ENCODE measurements at regions not wholly inside any gene's neighbourhood (a gene's known extent, or its start where the extent isn't known, plus 50 kb on each side); places are given as distances from the start of the nearest gene placed in this dataset.

DNA sequence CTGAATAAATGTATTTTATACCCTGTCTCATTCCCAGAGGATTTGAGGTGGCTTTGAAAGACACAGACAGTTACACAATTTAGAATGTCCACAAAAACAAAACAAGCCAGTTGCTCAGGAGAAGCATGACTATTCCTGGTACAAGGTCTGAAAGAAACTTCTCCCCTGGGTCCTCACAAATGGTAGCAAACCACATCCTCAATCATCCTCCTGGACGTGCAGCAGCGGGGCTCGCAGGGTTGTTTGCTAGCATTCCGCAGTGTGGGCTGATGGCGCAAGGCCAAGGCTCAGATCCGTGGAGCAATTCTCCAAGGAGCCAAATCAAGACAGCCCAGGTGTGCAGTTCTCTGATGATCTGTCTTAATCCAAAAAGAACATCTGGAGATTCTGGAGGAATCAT, 210.3 kb downstream of the ACTL7B start:
- no peak overlapping the region for H3K4me3 Mint-ChIP-seq (ENCODE audit: unreplicated experiment)
- Histone ChIP-seq H3K27me3 (ENCODE audit: insufficient read depth, low read length) (no peaks in the 10 kb centered on the region), H3K9ac (ENCODE audit: low read length) (no peak overlapping the region), H3K9me3 (ENCODE audit: insufficient read depth, low read depth, low read length) (no peaks in the 10 kb centered on the region), H3K27ac (ENCODE audit: low read depth, low read length) (no peak overlapping the region), H2AFZ (ENCODE audit: low read depth, low read length) (no peak overlapping the region), H3K79me2 (ENCODE audit: insufficient read depth, low read length) (no peaks in the 10 kb centered on the region), H3K4me1 (ENCODE audit: insufficient read depth, low read length) (no peaks in the 10 kb centered on the region), H3K4me2 (ENCODE audit: low read length) (no peak overlapping the region), H3K36me3 (ENCODE audit: insufficient read depth, low read length) (no peaks in the 10 kb centered on the region), H4K20me1 (ENCODE audit: insufficient read depth, low read length) (no peaks in the 10 kb centered on the region), H3K4me3 (ENCODE audit: insufficient read depth, low read depth, low read length) (no peak overlapping the region)
- FAIRE-seq, result no peak
- peaks cover 3% of the 10 kb centered on the region for H3K27me3 Mint-ChIP-seq (ENCODE audit: low read depth, unreplicated experiment)
- no peak overlapping the region for H3K27ac Mint-ChIP-seq (ENCODE audit: unreplicated experiment)
- no peaks in the 10 kb centered on the region for H3K36me3 Mint-ChIP-seq (ENCODE audit: low read depth, unreplicated experiment)
- H3K4me1 Mint-ChIP-seq (ENCODE audit: low read depth, unreplicated experiment), result no peaks in the 10 kb centered on the region
- H3K9me3 Mint-ChIP-seq (ENCODE audit: unreplicated experiment), result peaks cover 7% of the 10 kb centered on the region
- TF ChIP-seq, protein P1, sequence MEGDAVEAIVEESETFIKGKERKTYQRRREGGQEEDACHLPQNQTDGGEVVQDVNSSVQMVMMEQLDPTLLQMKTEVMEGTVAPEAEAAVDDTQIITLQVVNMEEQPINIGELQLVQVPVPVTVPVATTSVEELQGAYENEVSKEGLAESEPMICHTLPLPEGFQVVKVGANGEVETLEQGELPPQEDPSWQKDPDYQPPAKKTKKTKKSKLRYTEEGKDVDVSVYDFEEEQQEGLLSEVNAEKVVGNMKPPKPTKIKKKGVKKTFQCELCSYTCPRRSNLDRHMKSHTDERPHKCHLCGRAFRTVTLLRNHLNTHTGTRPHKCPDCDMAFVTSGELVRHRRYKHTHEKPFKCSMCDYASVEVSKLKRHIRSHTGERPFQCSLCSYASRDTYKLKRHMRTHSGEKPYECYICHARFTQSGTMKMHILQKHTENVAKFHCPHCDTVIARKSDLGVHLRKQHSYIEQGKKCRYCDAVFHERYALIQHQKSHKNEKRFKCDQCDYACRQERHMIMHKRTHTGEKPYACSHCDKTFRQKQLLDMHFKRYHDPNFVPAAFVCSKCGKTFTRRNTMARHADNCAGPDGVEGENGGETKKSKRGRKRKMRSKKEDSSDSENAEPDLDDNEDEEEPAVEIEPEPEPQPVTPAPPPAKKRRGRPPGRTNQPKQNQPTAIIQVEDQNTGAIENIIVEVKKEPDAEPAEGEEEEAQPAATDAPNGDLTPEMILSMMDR (IDR thresholded peaks at IDR 0.05; ENCODE audit: insufficient read depth, low read depth, low read length), result no peak
- TF ChIP-seq EZH2 (IDR thresholded peaks at IDR 0.05; ENCODE audit: insufficient read depth, low read length), result no peak
- peak; percentile 11 for DNase-seq (ENCODE audit: low read depth)

GRCh38 chr9:108643731-108644510, 211.9 kb downstream of the ACTL7B start:
- peaks cover 3% of the 10 kb centered on the region for H3K27me3 Mint-ChIP-seq (ENCODE audit: low read depth, unreplicated experiment)
- H3K36me3 Mint-ChIP-seq (ENCODE audit: low read depth, unreplicated experiment), result no peaks in the 10 kb centered on the region
- Histone ChIP-seq H3K4me2 (ENCODE audit: low read length) (no peak overlapping the region), H3K4me1 (ENCODE audit: insufficient read depth, low read length) (no peaks in the 10 kb centered on the region), H3K27me3 (ENCODE audit: insufficient read depth, low read length) (no peaks in the 10 kb centered on the region), H3K4me3 (ENCODE audit: insufficient read depth, low read depth, low read length) (no peak overlapping the region), H3K9ac (ENCODE audit: low read length) (no peak overlapping the region), H3K9me3 (ENCODE audit: insufficient read depth, low read depth, low read length) (no peaks in the 10 kb centered on the region), H3K27ac (ENCODE audit: low read depth, low read length) (no peak overlapping the region), H3K36me3 (ENCODE audit: insufficient read depth, low read length) (no peaks in the 10 kb centered on the region), H4K20me1 (ENCODE audit: insufficient read depth, low read length) (no peaks in the 10 kb centered on the region), H3K79me2 (ENCODE audit: insufficient read depth, low read length) (no peaks in the 10 kb centered on the region), H2AFZ (ENCODE audit: low read depth, low read length) (no peak overlapping the region)
- no peak overlapping the region for H3K27ac Mint-ChIP-seq (ENCODE audit: unreplicated experiment)
- H3K9me3 Mint-ChIP-seq (ENCODE audit: unreplicated experiment), result peaks cover 7% of the 10 kb centered on the region
- DNase-seq (ENCODE audit: low read depth), result no peak
- no peak overlapping the region for H3K4me3 Mint-ChIP-seq (ENCODE audit: unreplicated experiment)
- H3K4me1 Mint-ChIP-seq (ENCODE audit: low read depth, unreplicated experiment), result peaks cover 6% of the 10 kb centered on the region
- TF ChIP-seq EZH2 (IDR thresholded peaks at IDR 0.05; ENCODE audit: insufficient read depth, low read length), result no peak
- TF ChIP-seq, protein P1 (IDR thresholded peaks at IDR 0.05; ENCODE audit: insufficient read depth, low read depth, low read length), result no peak
- no peak for FAIRE-seq

- no peak overlapping the region for H3K4me2 ChIP-seq (ENCODE audit: low read length)
- peaks cover 6% of the 10 kb centered on the region for H3K4me1 Mint-ChIP-seq (ENCODE audit: low read depth, unreplicated experiment)
- no peak overlapping the region for H3K4me3 ChIP-seq (ENCODE audit: insufficient read depth, low read depth, low read length)
- H3K9me3 ChIP-seq (ENCODE audit: insufficient read depth, low read depth, low read length), result no peaks in the 10 kb centered on the region
- FAIRE-seq, result no peak
- H3K79me2 ChIP-seq (ENCODE audit: insufficient read depth, low read length), result no peaks in the 10 kb centered on the region
- no peak for DNase-seq (ENCODE audit: low read depth)
- peaks cover 3% of the 10 kb centered on the region for H3K27me3 Mint-ChIP-seq (ENCODE audit: low read depth, unreplicated experiment)
- H4K20me1 ChIP-seq (ENCODE audit: insufficient read depth, low read length), result no peaks in the 10 kb centered on the region
- H3K27ac ChIP-seq (ENCODE audit: low read depth, low read length), result no peak overlapping the region
- no peaks in the 10 kb centered on the region for H3K36me3 Mint-ChIP-seq (ENCODE audit: low read depth, unreplicated experiment)
- H3K4me3 Mint-ChIP-seq (ENCODE audit: unreplicated experiment), result no peak overlapping the region
- H3K4me1 ChIP-seq (ENCODE audit: insufficient read depth, low read length), result no peaks in the 10 kb centered on the region
- no peak overlapping the region for H3K9ac ChIP-seq (ENCODE audit: low read length)
- no peak overlapping the region for H2AFZ ChIP-seq (ENCODE audit: low read depth, low read length)
- no peak for TF ChIP-seq EZH2 (IDR thresholded peaks at IDR 0.05; ENCODE audit: insufficient read depth, low read length)
- TF ChIP-seq, protein P1 (IDR thresholded peaks at IDR 0.05; ENCODE audit: insufficient read depth, low read depth, low read length), result no peak
- peaks cover 7% of the 10 kb centered on the region for H3K9me3 Mint-ChIP-seq (ENCODE audit: unreplicated experiment)
- no peaks in the 10 kb centered on the region for H3K27me3 ChIP-seq (ENCODE audit: insufficient read depth, low read length)
- no peak overlapping the region for H3K27ac Mint-ChIP-seq (ENCODE audit: unreplicated experiment)
- no peaks in the 10 kb centered on the region for H3K36me3 ChIP-seq (ENCODE audit: insufficient read depth, low read length)
These were observed 212.9 kb downstream of the ACTL7B start for GRCh38 chr9:108642871-108643270.

Data from astrocyte (in vitro differentiated cells and primary cell).